Peyer's patch (tissue), 4 donors: ENCODE measurements at regions not wholly inside any gene's neighbourhood (a gene's known extent, or its start where the extent isn't known, plus 50 kb on each side); places are given as distances from the start of the nearest gene placed in this dataset.
"Not testable (repeated sequence)": the region's sequence is repeated elsewhere in the genome, so short reads cannot be mapped to it uniquely, and the experiment has no call there.

Source experiments
- DNase-seq, 3 donors: peaks; one replicate each; pipeline ENCODE4 v3.0.0-alpha.2; 2017 to 2019
- H3K27ac ChIP-seq, 4 donors: fragments of 200-600 bp; sonication (generic); one replicate each; pipeline ENCODE4 v1.5.1; 2016 to 2019
- H3K27me3 ChIP-seq, 2 donors: fragments of 200-600 bp; sonication (generic); one replicate each; pipeline ENCODE4 v1.5.1; 2019
- H3K36me3 ChIP-seq, 3 donors: fragments of 200-600 bp; sonication (generic); one replicate each; pipeline ENCODE4 v1.5.1; 2016 to 2019
- H3K4me1 ChIP-seq, 4 donors: fragments of 200-600 bp; sonication (generic); one replicate each; pipeline ENCODE4 v1.5.1; 2016 to 2019
- H3K4me3 ChIP-seq, 4 donors: fragments of 200-600 bp; sonication (generic); 1 replicate in 3 of 4; 2 replicates in 1 of 4; pipeline ENCODE4 v1.5.1; 2016 to 2019; ENCODE audit warnings: mild to moderate bottlenecking in 1 of 4
- H3K9me3 ChIP-seq, 4 donors: fragments of 200-600 bp; sonication (generic); one replicate each; pipeline ENCODE4 v1.5.1; 2016 to 2019; ENCODE audit warnings: mild to moderate bottlenecking in 1 of 4
- CTCF ChIP-seq, 6 experiments: fragments of 450-650 bp in 4 of 6; fragments of 200-600 bp in 2 of 6; sonication (generic) in 1 of 6; IDR thresholded peaks; one replicate each; pipeline ENCODE4 v1.5.1; 2017 to 2019; ENCODE audit warnings: antibody characterized with exemption in 6 of 6, mild to moderate bottlenecking in 3 of 6, moderate library complexity in 1 of 6
- POLR2A ChIP-seq, 2 donors: fragments of 450-650 bp; IDR thresholded peaks; one replicate each; pipeline ENCODE4 v1.5.1; 2017; ENCODE audit warnings: antibody characterized with exemption in 2 of 2, mild to moderate bottlenecking in 2 of 2, moderate library complexity in 2 of 2

- H3K9me3 ChIP-seq, H3K27me3 ChIP-seq, H3K36me3 ChIP-seq, H3K4me1 ChIP-seq: not testable (repeated sequence)
- DNase-seq, result peak; percentile 20 to 89 (median 86)
- Histone ChIP-seq H3K27ac (peak overlapping the region in 2 of 4 donors; percentile 63 to 70), H3K4me3 (peak overlapping the region; percentile 35 to 76 (median 48))
- TF ChIP-seq POLR2A (IDR thresholded peaks at IDR 0.05) (peak in 1 of 2 donors; percentile 15), CTCF (IDR thresholded peaks at IDR 0.05) (peak in 2 of 6 experiments; percentile 2 to 4)
Measured at GRCh38 chr18:14431031-14431521, 112.3 kb downstream of the POTEC start.

GRCh38 chr18:14415806-14416205, 127.6 kb downstream of the POTEC start:
- H3K36me3 ChIP-seq, H3K27ac ChIP-seq, H3K27me3 ChIP-seq, H3K9me3 ChIP-seq, H3K4me1 ChIP-seq: not testable (repeated sequence)
- H3K4me3 ChIP-seq, result peak overlapping the region in 1 of 4 donors; percentile 13
- peak in 1 of 3 donors; percentile 57 for DNase-seq
- peak in 4 of 6 experiments; percentile 16 to 44 (median 38) for TF ChIP-seq CTCF (IDR thresholded peaks at IDR 0.05)

- H3K27ac ChIP-seq, H3K27me3 ChIP-seq, H3K36me3 ChIP-seq, DNase-seq, H3K9me3 ChIP-seq, H3K4me1 ChIP-seq: not testable (repeated sequence)
- H3K4me3 ChIP-seq, result peak overlapping the region in 1 of 4 donors; percentile 13
Measured at GRCh38 chr18:14415399-14415798, 128.0 kb downstream of the POTEC start.

- not testable (repeated sequence) for H3K27me3 ChIP-seq, DNase-seq, H3K4me3 ChIP-seq, H3K9me3 ChIP-seq, H3K36me3 ChIP-seq, H3K4me1 ChIP-seq, H3K27ac ChIP-seq
- TF ChIP-seq CTCF (IDR thresholded peaks at IDR 0.05), result peak in 1 of 6 experiments; percentile 8
Measured at GRCh38 chr18:14395533-14395932, 147.9 kb downstream of the POTEC start.

- not testable (repeated sequence) for DNase-seq, H3K36me3 ChIP-seq, H3K27me3 ChIP-seq, H3K4me1 ChIP-seq, H3K4me3 ChIP-seq, H3K9me3 ChIP-seq, H3K27ac ChIP-seq
Measured at GRCh38 chr18:14393563-14394103, 149.8 kb downstream of the POTEC start.

GRCh38 chr18:14392604-14393003, 150.8 kb downstream of the POTEC start:
- not testable (repeated sequence) for H3K36me3 ChIP-seq, H3K9me3 ChIP-seq, H3K4me1 ChIP-seq, H3K27me3 ChIP-seq, DNase-seq, H3K4me3 ChIP-seq, H3K27ac ChIP-seq

GRCh38 chr18:14384961-14385360, 158.4 kb downstream of the POTEC start:
- not testable (repeated sequence) for H3K4me3 ChIP-seq, DNase-seq, H3K27ac ChIP-seq, H3K36me3 ChIP-seq, H3K4me1 ChIP-seq, H3K27me3 ChIP-seq, H3K9me3 ChIP-seq

GRCh38 chr18:14382666-14383065, 160.7 kb downstream of the POTEC start:
- H3K27ac ChIP-seq, H3K4me3 ChIP-seq, DNase-seq, H3K9me3 ChIP-seq, H3K36me3 ChIP-seq, H3K27me3 ChIP-seq, H3K4me1 ChIP-seq: not testable (repeated sequence)

- H3K9me3 ChIP-seq, H3K27me3 ChIP-seq, H3K36me3 ChIP-seq, DNase-seq, H3K4me1 ChIP-seq, H3K4me3 ChIP-seq, H3K27ac ChIP-seq: not testable (repeated sequence)
Measured at GRCh38 chr18:14379489-14379888, 163.9 kb downstream of the POTEC start.

GRCh38 chr18:14378376-14378775, 165.0 kb downstream of the POTEC start:
- not testable (repeated sequence) for H3K27ac ChIP-seq, H3K4me1 ChIP-seq, H3K9me3 ChIP-seq, H3K4me3 ChIP-seq, DNase-seq, H3K27me3 ChIP-seq, H3K36me3 ChIP-seq

- not testable (repeated sequence) for H3K4me1 ChIP-seq, H3K4me3 ChIP-seq, H3K36me3 ChIP-seq, DNase-seq, H3K27me3 ChIP-seq, H3K9me3 ChIP-seq, H3K27ac ChIP-seq
Measured at GRCh38 chr18:14361346-14361745, 182.1 kb downstream of the POTEC start.

- H3K4me3 ChIP-seq, H3K4me1 ChIP-seq, H3K27me3 ChIP-seq, H3K9me3 ChIP-seq, H3K36me3 ChIP-seq, H3K27ac ChIP-seq, DNase-seq: not testable (repeated sequence)
Measured at GRCh38 chr18:14357553-14358297, 185.7 kb downstream of the POTEC start.
